GM21390 (cell line): ENCODE measurements at regions not wholly inside any gene's neighbourhood (a gene's known extent, or its start where the extent isn't known, plus 50 kb on each side); places are given as distances from the start of the nearest gene placed in this dataset.

Experiments
- ATAC-seq: cut with Tn5 transposase; IDR thresholded peaks from one replicate; pipeline ENCODE4 v1.9.1; 2021; ENCODE audit not compliant: unreplicated experiment

DNA sequence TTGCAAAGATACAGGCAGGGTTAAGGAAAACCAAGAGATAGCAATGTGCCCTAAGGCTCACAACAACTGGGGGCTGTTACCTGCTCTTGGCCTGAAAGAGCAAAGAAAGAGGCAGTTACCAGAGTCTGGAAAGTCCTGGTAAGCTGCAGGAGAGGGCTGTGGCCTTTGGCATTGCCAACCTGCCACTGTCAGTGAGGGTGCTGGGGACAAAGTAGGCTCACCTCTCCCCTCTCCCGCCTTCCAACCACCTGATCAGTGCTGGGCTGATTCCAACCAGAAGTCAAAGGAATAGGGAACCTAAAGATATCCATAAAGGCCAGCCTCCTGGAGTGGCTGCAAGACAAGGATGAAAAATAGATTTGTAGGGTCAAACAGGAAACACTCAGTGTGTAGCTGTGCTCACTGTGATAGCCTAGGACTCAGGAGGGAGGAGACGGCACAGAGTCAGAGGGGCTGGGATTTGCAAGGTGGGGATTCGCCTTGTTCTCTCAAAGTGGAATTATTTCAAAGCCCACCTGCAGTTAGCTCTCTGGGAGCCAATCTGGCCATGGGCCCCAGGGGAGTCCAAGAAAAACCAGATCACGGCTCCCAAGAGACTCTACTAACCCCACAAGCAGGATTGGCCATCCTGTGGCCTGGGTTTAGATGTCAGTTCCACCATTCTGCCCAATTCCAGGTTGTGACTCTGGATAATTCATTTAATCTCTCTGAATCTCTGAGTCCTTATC lies 204.0 kb upstream of the BCL6 start:
- no peak for ATAC-seq

DNA sequence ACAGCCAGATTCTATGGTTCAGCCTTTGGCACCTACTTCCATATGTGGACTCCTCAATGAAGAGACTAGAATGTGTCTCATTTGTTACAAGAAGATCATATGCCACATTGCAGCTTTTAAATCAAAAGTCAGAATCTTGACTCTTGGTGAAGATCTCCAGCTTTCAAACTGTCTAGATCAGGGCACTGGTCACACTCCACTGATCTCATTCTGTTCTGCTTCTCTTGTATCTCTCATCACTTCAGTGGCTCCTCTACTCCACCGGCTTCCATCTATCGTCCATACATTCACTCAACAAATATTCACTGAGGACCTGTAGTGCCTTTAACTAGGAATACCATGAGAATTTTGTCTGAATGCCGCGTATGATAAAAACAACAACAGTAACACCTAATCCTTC lies 203.3 kb upstream of the LPP start:
- ATAC-seq: no peak

- ATAC-seq: no peak
These were observed 202.3 kb upstream of the LPP start for GRCh38 chr3:187951452-187952190.

DNA sequence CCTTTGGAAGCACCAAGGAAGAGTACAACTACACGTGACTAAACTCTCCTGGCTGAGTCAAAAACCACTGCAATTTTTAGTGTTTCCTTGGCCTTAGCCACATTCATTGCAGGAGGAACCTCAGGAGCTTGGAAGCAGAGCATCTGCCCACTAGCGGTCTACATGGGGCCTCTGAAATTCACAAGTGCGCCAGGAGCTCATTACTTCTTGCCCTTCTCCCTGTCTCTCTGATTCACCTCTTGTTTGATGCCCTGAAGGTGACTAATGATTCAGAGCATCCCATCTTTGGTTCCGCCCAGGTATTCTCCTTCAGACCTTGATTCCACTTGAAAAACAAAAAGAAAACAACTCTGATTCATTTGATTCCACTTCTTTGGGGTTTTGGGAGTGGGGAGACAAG lies 201.1 kb upstream of the LPP start:
- no peak for ATAC-seq

DNA sequence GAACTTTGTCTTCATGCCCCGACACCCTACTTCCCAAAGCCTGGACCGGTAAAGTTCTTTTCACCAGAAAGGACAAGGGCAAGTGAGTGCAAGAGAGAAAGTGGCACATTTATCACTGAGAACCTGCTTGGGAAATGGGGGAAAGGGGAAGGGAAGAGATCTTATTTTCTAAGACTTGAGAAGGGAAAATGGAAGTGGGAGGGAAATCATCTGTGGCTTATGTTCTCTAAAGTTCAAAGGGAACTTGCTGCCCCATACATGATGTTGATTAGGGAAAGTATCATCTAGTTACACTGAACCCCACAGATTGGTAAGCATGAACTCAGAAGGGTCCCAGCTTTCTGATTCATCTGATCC lies 199.5 kb upstream of the LPP start:
- ATAC-seq: no peak

GRCh38 chr3:187954873-187955586 lies 198.9 kb upstream of the LPP start:
- ATAC-seq: no peak

DNA sequence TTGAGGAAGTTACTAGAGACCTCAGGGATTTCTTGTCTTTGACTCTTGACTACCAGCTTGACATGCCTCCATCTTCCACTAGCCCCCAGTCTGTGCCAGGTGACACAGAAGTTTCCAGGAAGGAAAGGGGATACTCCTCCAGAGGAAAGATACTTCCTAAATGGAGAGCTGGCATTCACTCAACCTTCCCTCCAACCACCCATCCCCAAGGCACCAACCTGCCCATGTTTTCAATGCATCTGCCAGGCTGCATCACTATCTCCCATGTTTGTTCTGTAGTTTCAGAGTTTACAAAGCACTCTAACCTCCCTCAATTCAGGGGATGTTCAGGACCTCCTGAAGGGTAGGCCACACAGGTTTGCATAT lies 198.4 kb upstream of the LPP start:
- ATAC-seq: no peak

- ATAC-seq: no peak
These were observed 196.8 kb upstream of the LPP start for GRCh38 chr3:187957165-187957581.

GRCh38 chr3:187957582-187957981 lies 196.4 kb upstream of the LPP start:
- no peak for ATAC-seq

DNA sequence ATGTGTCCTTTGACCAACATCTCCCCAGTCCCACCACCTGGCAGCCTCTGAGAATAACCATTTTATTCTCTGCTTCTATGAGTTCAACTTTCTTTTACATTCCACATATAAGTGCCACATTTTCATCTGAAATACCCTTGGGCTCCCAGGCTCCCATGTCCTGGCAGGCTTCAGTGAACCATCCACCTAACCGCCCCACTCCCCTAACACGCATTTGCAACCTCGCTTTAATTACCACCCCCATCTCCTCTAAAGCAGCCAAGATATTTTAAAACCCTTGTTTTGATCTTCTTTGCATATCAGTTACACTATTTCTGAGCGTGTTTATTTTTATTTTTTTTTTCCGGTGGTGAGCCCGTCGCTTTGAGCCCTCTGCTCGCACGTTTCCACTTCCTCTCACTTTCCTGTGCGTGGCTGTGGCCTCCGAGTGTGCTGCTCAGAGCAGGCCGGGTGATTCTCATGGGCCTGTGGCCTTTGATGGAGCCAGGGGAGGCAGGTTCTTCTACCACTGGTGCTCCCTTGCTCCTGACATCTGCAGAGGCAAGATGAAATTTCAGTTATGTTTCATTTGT lies 195.4 kb upstream of the LPP start:
- no peak for ATAC-seq

- no peak for ATAC-seq
These were observed 193.1 kb upstream of the LPP start for GRCh38 chr3:187960820-187961219.

DNA sequence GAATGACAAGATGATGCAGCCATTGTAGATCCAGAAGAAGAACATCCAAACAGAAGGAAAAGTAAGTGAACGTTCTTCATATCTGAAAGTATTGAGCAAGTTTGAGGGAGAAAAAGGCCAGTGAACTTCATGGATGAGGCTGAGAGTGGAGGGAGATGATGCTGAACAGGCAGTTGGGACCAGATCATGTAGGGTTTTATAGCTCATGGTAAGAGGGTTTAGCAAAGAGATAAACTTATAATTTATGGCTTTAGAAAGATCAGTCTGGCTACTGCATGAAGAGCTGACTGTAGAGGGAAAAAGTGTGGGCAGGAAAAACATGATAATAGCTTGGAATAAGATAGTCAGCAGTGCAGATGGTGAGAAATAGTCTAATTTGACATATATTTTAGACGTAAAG lies 192.6 kb upstream of the LPP start:
- no peak for ATAC-seq

DNA sequence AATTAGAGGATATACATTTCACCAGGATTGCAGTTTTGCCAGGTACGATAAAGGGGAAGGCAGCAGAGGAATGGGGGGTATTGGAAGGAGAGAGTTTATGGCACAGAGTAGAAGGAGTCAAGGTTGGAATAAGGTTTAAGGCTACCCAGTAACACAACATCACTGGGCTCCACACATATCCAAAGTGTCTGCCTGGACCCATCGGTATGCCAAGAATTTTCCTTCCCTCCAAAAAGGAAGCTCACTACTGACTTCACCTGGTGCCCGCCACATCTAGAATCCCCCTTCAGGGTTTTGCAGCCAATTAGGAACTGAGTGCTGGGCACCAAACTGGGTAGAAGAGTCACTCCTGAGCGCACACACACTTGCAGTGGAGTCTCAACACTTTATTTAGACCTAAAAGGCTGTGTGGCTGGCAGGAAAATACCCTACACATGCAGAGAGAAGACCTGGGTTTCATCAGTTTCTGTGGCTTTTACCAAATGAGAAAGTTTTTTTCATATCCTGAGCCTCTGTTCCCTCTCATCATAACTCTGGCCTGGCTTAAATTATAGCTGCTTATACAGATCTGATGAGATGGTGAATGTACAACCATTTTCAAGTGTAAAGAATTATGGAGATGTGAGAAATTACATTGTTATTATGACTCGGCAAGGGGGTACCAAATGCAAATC lies 190.8 kb upstream of the LPP start:
- no peak for ATAC-seq

DNA sequence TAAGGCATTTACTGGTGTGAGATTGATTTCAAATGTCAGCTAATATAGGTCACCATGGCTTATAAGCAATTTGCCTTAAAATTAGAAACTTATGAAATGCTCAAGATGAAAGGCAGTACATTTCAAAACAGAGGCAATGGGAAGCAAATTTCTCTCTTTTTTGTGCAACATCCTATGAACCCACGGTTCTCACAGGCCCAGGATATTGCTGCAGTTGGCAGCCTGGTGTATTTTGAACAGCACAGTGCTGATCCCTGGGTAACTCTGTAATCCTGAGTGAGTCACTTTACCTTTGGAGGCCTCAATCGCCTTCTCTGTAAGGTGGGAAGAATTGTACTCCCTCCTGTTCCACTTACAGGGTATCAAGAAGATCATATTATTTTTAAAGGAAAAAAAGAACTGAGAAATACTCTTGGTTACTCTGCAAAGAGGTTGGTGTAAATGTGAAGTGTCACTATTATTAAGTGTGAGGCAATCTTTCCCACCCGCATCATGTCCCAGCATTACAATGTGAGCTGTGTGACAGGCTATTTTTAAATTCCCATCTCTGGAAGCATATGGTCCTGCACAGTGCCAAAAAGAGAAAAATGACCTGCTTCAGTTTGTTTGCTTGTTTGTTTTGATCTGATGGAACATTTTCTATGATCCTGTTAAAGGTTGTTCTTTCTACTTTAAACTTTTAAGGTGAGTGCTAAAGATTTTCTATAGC lies 190.1 kb upstream of the LPP start:
- no peak for ATAC-seq

- no peak for ATAC-seq
These were observed 189.2 kb upstream of the LPP start for GRCh38 chr3:187964760-187965159.

DNA sequence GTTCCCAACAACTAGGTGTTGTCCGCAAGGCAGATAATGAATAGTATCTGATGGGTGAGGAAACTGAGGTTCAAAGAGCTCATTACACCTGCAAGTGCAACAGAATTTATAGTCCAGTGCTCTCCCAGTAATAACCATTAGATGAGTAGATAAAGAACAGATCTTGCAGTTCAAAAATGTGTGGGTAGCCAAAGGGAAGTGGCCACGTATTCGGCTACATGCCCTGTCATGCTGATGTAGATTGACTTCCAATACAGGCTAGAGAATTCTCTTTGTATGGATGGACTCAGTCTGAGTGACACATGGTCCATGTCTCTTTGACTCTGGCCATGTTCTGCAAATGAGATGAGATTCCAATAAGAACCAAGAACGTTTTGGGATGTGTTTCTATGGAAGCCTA lies 187.9 kb upstream of the LPP start:
- ATAC-seq: no peak

DNA sequence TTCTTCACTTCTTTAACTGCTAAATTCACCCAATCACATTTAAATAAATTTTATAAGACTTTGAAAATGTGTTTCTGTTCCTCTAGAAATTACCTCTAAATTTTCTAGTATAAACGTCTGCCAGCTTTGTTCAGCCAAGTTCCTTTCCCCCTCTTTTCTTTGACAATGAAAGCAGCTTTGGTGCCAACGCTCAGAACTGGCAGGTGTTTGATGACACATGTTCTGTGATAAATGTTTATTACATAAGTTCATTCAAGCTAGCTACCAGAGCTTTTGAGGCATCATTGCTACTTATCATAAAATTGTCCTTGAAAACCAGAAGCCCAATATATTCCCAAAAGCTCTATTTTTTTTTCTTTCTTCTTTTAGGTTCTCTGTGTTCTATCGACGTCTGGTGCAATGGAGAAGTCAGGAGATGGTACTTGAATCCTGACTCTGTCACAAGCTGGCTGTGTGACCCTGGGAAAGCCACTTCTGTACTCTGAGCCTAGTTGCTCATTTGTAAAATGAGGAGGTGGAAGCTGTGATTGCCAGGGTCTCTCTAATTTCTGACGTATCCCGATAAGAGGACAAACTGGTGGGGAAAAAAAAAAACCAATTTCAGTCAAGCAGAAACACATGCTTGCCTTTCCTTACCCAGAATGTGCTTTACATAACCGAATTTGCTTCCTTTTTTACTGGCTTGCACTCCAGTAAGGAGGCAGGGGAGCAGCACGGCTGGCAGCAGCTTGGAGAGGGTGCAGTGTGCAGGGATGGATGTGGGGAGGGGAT lies 187.1 kb upstream of the LPP start:
- no peak for ATAC-seq

DNA sequence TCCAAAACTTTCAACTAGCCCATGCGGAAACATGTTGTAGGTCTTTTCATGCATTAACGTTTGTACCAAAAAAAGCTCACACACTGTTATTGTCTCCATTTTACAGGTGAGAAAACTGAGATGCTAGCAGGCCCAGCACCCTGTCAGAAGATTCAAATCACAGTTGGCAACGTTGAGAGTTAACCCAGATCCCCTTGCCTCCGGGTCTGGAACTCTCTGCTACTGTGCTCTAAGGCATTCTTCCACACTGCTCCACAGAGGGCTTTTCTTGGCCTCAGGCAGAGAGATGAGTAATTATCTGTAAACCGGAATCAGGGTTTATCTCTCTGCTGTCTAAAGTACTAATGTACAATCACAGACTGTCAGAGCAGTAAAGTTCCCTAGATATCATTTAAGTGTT lies 186.0 kb upstream of the LPP start:
- no peak for ATAC-seq

GRCh38 chr3:187968883-187969580 lies 184.9 kb upstream of the LPP start:
- ATAC-seq: no peak
